ENCODE measurements at regions not wholly inside any gene's neighbourhood (a gene's known extent, or its start where the extent isn't known, plus 50 kb on each side); places are given as distances from the start of the nearest gene placed in this dataset.

GRCh38 chr5:125190232-125191087 lies 444.0 kb upstream of the ZNF608 start:
- peak overlapping the region; percentile 4 for H3K4me3 Mint-ChIP-seq
- DNase-seq: peak; percentile 25
- H3K9me3 Mint-ChIP-seq: no peaks in the 10 kb centered on the region
- H3K27ac Mint-ChIP-seq: no peak overlapping the region
- peaks cover 1% of the 10 kb centered on the region for H3K27me3 Mint-ChIP-seq (ENCODE audit: insufficient read depth)
- no peaks in the 10 kb centered on the region for H3K36me3 Mint-ChIP-seq (ENCODE audit: low read depth)
- no peak for TF ChIP-seq CTCF (IDR thresholded peaks at IDR 0.05)
- peaks cover 12% of the 10 kb centered on the region for H3K4me1 Mint-ChIP-seq (ENCODE audit: low read depth)

DNA sequence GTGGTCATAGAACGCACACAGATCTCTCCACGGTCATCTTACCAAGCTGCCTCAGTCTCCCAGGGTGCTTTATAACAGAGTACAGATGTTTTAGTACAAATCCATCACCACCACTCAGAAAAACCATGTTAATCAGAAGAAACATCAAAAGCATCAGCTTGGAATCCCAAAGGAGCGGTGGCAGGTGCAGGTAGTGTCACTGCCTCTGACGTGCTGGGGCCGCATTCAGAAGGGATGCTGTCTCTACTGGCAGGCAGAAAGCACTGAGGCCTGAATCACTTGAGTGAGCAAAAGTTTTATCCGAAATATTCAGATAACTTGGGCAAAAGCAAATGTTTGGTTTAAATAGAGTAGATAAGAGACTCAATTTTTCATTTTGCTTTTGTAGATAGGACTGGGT lies 448.4 kb upstream of the ZNF608 start:
- Mint-ChIP-seq H3K4me1 (ENCODE audit: low read depth) (peaks cover 13% of the 10 kb centered on the region), H3K36me3 (ENCODE audit: low read depth) (no peaks in the 10 kb centered on the region)

DNA sequence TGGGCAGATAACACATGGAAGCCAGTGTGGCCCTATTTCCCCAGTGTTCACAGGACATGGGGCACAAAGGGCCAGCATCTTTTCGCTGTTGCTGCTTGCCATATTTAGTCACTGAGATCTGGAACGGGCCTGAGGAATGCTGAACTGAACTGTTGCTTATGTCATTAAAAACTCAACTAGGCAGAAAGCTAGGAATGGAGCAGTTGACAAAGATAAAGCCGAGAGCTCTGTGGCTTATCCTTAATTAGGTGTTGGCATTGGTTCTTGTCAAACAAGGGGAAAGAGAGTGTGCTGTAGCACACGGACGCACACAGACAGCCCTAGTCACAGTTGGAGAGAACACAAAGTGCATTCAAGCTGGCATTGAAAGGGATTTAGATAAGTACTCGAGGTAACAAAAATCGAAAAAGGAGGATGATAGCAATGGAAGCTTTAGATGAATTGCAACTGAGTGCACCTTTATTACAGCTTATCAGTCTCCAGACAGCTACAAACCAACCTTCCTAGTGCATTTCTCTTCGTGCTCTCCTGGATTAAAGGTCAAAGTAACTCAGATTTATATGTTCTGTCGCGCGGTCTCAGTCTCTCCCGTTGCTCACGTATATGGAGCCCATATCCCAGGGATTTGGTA lies 450.2 kb upstream of the ZNF608 start:
- Mint-ChIP-seq H3K4me3 (no peak overlapping the region), H3K4me1 (ENCODE audit: low read depth) (peaks cover 20% of the 10 kb centered on the region), H3K27ac (no peak overlapping the region), H3K9me3 (no peaks in the 10 kb centered on the region), H3K27me3 (ENCODE audit: insufficient read depth) (peaks cover 2% of the 10 kb centered on the region; the same call in 1 of the 2 replicates), H3K36me3 (ENCODE audit: low read depth) (no peaks in the 10 kb centered on the region)
- TF ChIP-seq CTCF (IDR thresholded peaks at IDR 0.05): no peak
- DNase-seq: no peak

More for the DNA sequence above, 448.4 kb upstream of the ZNF608 start:
- Mint-ChIP-seq H3K27ac (no peak overlapping the region), H3K9me3 (no peaks in the 10 kb centered on the region), H3K4me3 (no peak overlapping the region), H3K27me3 (ENCODE audit: insufficient read depth) (peaks cover 2% of the 10 kb centered on the region)
- DNase-seq: no peak
- no peak for TF ChIP-seq CTCF (IDR thresholded peaks at IDR 0.05)

GRCh38 chr5:125197321-125197720 lies 450.9 kb upstream of the ZNF608 start:
- peaks cover 20% of the 10 kb centered on the region for H3K4me1 Mint-ChIP-seq (ENCODE audit: low read depth)
- H3K27ac Mint-ChIP-seq: no peak overlapping the region
- DNase-seq: no peak
- H3K36me3 Mint-ChIP-seq (ENCODE audit: low read depth): no peaks in the 10 kb centered on the region
- H3K4me3 Mint-ChIP-seq: no peak overlapping the region
- no peak for TF ChIP-seq CTCF (IDR thresholded peaks at IDR 0.05)
- H3K9me3 Mint-ChIP-seq: no peaks in the 10 kb centered on the region
- peaks cover 2% of the 10 kb centered on the region; the same call in 1 of the 2 replicates for H3K27me3 Mint-ChIP-seq (ENCODE audit: insufficient read depth)

GRCh38 chr5:125198270-125198974 lies 452.0 kb upstream of the ZNF608 start:
- Mint-ChIP-seq H3K9me3 (no peaks in the 10 kb centered on the region), H3K4me3 (no peak overlapping the region)

More at GRCh38 chr5:125198270-125198974, 452.0 kb upstream of the ZNF608 start:
- H3K4me1 Mint-ChIP-seq (ENCODE audit: low read depth): peaks cover 20% of the 10 kb centered on the region
- no peaks in the 10 kb centered on the region for H3K36me3 Mint-ChIP-seq (ENCODE audit: low read depth)
- TF ChIP-seq CTCF (IDR thresholded peaks at IDR 0.05): no peak
- peak; percentile 35 for DNase-seq
- H3K27ac Mint-ChIP-seq: no peak overlapping the region
- H3K27me3 Mint-ChIP-seq (ENCODE audit: insufficient read depth): peaks cover 2% of the 10 kb centered on the region; the same call in 1 of the 2 replicates

Data from HFFc6 (cell line).